Lower lobe of right lung (tissue), 2 donors: ENCODE measurements at regions not wholly inside any gene's neighbourhood (a gene's known extent, or its start where the extent isn't known, plus 50 kb on each side); places are given as distances from the start of the nearest gene placed in this dataset.

ENCODE experiments used
- ATAC-seq, 2 donors: fragments of 200-7000 bp; cut with Tn5 transposase; one replicate each; pipeline ENCODE4 v1.9.1; 2020 to 2022; ENCODE audit warnings: mild to moderate bottlenecking in 2 of 2, moderate library complexity in 2 of 2
- DNase-seq: peaks from one replicate; pipeline ENCODE4 v3.0.0-alpha.2; 2020
- H3K27ac ChIP-seq: fragments of 200-600 bp; one replicate; pipeline ENCODE4 v1.8.0; 2022
- H3K27me3 ChIP-seq: fragments of 200-600 bp; one replicate; pipeline ENCODE4 v1.8.0; 2022; ENCODE audit warnings: low read depth
- H3K36me3 ChIP-seq: fragments of 200-600 bp; one replicate; pipeline ENCODE4 v1.8.0; 2022; ENCODE audit warnings: mild to moderate bottlenecking
- H3K4me1 ChIP-seq: fragments of 200-600 bp; one replicate; pipeline ENCODE4 v1.8.0; 2022
- H3K4me3 ChIP-seq: fragments of 200-600 bp; one replicate; pipeline ENCODE4 v1.8.0; 2022; ENCODE audit warnings: mild to moderate bottlenecking
- H3K9me3 ChIP-seq: fragments of 200-600 bp; one replicate; pipeline ENCODE4 v1.8.0; 2022
- CTCF ChIP-seq: fragments of 200-600 bp; IDR thresholded peaks from one replicate; pipeline ENCODE4 v1.8.0; 2022; ENCODE audit warnings: antibody characterized with exemption, mild to moderate bottlenecking
- intact Hi-C: fragments of 100-400 bp; cut with DNase I; formaldehyde crosslinking; loops from one replicate; pipeline ENCODE4 v1.11.0; 2022
- donor health status: DM: no; HTN: yes; CAD: no; lungs with severe emphysema.

- intact Hi-C loops, result no loop called here
- Histone ChIP-seq H3K27ac (no peak overlapping the region), H3K27me3 (no peaks in the 10 kb centered on the region), H3K4me3 (no peak overlapping the region), H3K36me3 (no peaks in the 10 kb centered on the region), H3K4me1 (no peaks in the 10 kb centered on the region), H3K9me3 (no peaks in the 10 kb centered on the region)
- no peak for DNase-seq
- TF ChIP-seq CTCF, result no peak
- ATAC-seq, result no peak
Observed at GRCh38 chr3:74564560-74564959, 49.9 kb downstream of the CNTN3 start.

- H3K27ac ChIP-seq, result no peak overlapping the region
- DNase-seq, result no peak
- no peak for ATAC-seq
- H3K9me3 ChIP-seq, result no peaks in the 10 kb centered on the region
- intact Hi-C loops, result no loop called here
- no peaks in the 10 kb centered on the region for H3K36me3 ChIP-seq
- H3K4me1 ChIP-seq, result no peaks in the 10 kb centered on the region
- H3K4me3 ChIP-seq, result no peak overlapping the region
- no peak for TF ChIP-seq CTCF
- no peaks in the 10 kb centered on the region for H3K27me3 ChIP-seq
Observed at GRCh38 chr3:74562558-74563269, 51.7 kb downstream of the CNTN3 start.

- no peaks in the 10 kb centered on the region for H3K4me1 ChIP-seq
- intact Hi-C loops, result no loop called here
- TF ChIP-seq CTCF, result no peak
Observed at GRCh38 chr3:74561881-74562280, 52.6 kb downstream of the CNTN3 start.

DNA sequence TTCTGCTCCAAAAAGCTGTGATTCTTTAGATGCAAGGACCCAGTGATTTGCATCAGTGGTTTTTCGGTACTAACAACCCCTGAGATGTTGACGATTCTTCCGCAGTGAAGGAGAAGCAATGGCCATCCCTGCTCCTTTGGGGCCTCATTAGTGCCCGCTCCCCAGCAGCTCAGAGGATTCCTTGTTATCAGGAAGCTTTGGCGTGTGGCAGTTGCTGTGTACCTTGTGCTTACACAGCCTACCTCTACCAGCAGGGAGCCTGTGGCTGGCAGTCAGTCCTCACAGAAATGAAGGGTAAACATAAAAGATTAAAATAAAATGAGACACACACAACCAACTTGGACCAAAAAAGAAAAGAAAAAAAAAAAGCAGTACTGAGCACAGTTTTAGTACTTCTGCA, 55.2 kb downstream of the CNTN3 start:
- ATAC-seq, result no peak
- no peak overlapping the region for H3K27ac ChIP-seq
- H3K27me3 ChIP-seq, result no peaks in the 10 kb centered on the region
- DNase-seq, result no peak
- no peaks in the 10 kb centered on the region for H3K9me3 ChIP-seq
- H3K4me1 ChIP-seq, result no peaks in the 10 kb centered on the region
- H3K4me3 ChIP-seq, result no peak overlapping the region
- no peak for TF ChIP-seq CTCF
- intact Hi-C loops, result no loop called here
- H3K36me3 ChIP-seq, result no peaks in the 10 kb centered on the region

More at GRCh38 chr3:74561881-74562280, 52.6 kb downstream of the CNTN3 start:
- no peak overlapping the region for H3K27ac ChIP-seq
- ATAC-seq, result no peak
- no peaks in the 10 kb centered on the region for H3K27me3 ChIP-seq
- H3K36me3 ChIP-seq, result no peaks in the 10 kb centered on the region
- H3K9me3 ChIP-seq, result no peaks in the 10 kb centered on the region
- DNase-seq, result no peak
- no peak overlapping the region for H3K4me3 ChIP-seq

DNA sequence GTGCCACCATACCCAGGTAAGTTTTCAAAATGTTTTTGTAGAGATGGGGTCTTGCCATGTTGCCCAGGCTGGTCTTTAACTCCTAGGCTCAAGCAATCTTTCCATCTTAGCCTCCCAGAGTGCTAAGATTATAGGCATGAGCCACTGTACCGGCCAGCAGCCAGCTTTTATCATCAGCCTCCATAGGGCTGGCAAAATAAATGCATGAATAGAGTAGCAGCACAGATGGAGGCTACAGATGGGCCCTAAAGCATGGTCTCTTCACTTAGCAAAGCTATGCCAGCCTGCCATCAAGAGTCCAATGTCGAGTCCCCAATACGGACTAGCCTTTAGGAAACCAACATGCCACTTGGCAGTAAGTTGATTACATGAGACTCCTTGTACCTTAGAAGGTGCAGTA, 63.8 kb downstream of the CNTN3 start:
- H3K27ac ChIP-seq, result no peak overlapping the region
- no peak for TF ChIP-seq CTCF
- no peaks in the 10 kb centered on the region for H3K36me3 ChIP-seq
- no peaks in the 10 kb centered on the region for H3K27me3 ChIP-seq
- H3K4me3 ChIP-seq, result no peak overlapping the region
- H3K4me1 ChIP-seq, result no peaks in the 10 kb centered on the region
- intact Hi-C loops, result no loop called here
- DNase-seq (no peak), ATAC-seq (no peak)
- H3K9me3 ChIP-seq, result no peaks in the 10 kb centered on the region
